ENCODE measurements at regions not wholly inside any gene's neighbourhood (a gene's known extent, or its start where the extent isn't known, plus 50 kb on each side); places are given as distances from the start of the nearest gene placed in this dataset.

DNA sequence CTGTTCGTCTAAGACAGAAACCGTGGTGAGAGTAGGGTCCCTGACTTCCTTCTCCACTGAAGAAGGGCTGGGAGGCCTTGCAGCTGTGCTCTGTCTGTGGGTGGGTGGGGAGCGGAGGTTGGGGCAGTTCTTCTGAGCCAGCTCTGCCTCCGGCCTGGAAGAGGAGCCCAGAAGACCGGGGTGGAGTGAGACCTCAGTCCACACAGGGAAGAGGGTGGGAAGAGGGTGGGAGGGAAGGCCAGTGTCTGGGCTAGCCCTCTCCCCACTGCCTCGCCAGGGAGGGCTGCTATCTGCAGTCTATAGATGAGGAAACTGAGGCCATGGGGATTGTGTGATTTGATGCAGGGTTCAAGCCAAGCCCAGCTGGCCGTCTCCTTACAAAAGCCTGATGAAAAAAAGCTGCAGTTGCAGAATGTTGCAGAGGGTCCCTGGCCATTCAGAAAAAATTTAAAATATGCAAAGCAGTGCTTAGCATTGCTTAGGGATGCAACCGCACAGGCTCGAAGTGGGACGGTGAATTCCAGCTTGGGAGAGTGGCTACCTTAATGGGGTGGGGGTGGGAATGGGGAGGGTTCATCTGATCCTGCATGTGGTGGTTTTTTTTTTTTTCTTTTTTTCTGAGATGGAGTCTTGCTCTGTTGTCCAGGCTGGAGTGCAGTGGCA, 181.6 kb upstream of the HS6ST1 start:
- H3K27me3 ChIP-seq (ENCODE audit: control insufficient read depth, insufficient read depth, low read length): peaks cover 6% of the 10 kb centered on the region
- ChIA-PET CTCF (no interaction called here), POLR2A (interaction anchor here (0.6 to 1.0 kb wide), 2 partner anchors 17 to 321 kb away, joined by 3 to 4 read pairs; no protein-coding TSS in a partner anchor)
- no peaks in the 10 kb centered on the region; the same call in 1 of the 2 replicates for H3K9me3 ChIP-seq (ENCODE audit: control insufficient read depth, insufficient read depth, low read length)
- no peak for DNase-seq (ENCODE audit: low read depth, low spot score)
- TF ChIP-seq, protein P1, sequence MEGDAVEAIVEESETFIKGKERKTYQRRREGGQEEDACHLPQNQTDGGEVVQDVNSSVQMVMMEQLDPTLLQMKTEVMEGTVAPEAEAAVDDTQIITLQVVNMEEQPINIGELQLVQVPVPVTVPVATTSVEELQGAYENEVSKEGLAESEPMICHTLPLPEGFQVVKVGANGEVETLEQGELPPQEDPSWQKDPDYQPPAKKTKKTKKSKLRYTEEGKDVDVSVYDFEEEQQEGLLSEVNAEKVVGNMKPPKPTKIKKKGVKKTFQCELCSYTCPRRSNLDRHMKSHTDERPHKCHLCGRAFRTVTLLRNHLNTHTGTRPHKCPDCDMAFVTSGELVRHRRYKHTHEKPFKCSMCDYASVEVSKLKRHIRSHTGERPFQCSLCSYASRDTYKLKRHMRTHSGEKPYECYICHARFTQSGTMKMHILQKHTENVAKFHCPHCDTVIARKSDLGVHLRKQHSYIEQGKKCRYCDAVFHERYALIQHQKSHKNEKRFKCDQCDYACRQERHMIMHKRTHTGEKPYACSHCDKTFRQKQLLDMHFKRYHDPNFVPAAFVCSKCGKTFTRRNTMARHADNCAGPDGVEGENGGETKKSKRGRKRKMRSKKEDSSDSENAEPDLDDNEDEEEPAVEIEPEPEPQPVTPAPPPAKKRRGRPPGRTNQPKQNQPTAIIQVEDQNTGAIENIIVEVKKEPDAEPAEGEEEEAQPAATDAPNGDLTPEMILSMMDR (IDR thresholded peaks at IDR 0.05; ENCODE audit: low read depth, low read length): no peak
- no peak overlapping the region for H3K27ac ChIP-seq (ENCODE audit: low read depth, low read length)
- no peak overlapping the region for H3K4me3 ChIP-seq (ENCODE audit: low read depth, low read length)

DNA sequence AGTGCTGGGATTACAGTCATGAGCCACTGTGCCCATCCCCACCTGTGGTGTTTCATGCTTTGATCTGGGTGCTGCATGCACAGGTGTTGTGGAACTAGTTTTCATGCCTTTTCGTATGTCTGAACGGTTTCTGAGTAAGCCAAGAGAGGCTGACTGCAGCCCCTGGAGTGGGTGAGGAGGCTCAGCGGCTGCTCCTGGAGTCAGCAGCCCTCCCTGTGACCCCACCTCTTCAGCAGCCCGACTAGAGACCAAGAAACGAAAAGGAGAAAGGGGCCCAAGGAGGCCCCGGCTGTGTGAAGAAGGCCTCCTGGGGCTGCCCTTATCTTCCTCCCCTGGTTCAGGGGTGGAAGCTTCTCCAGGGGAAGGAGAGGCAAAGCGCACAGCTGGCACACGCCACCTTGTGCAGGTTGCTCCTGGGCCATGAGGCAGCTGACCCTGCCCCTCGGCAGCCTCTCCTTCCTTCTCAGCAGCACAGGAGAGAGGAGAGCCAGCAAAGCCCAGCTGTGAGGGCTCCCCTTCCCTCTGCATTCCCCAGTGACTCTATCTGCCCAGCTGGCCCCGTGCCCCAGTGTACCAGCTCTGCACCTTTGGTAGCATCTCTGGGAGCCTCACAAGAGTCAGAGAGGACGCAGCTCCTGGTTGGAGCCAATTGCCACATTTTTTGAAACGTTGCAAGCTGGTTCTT, 182.5 kb upstream of the HS6ST1 start:
- Histone ChIP-seq H3K27ac (ENCODE audit: low read depth, low read length) (no peak overlapping the region), H3K27me3 (ENCODE audit: control insufficient read depth, insufficient read depth, low read length) (peaks cover 6% of the 10 kb centered on the region), H3K9me3 (ENCODE audit: control insufficient read depth, insufficient read depth, low read length) (no peaks in the 10 kb centered on the region; the same call in 1 of the 2 replicates), H3K4me3 (ENCODE audit: low read depth, low read length) (no peak overlapping the region)
- ChIA-PET CTCF (no interaction called here), POLR2A (no interaction called here)
- TF ChIP-seq, protein P1 (IDR thresholded peaks at IDR 0.05; ENCODE audit: low read depth, low read length): no peak
- DNase-seq (ENCODE audit: low read depth, low spot score): no peak

DNA sequence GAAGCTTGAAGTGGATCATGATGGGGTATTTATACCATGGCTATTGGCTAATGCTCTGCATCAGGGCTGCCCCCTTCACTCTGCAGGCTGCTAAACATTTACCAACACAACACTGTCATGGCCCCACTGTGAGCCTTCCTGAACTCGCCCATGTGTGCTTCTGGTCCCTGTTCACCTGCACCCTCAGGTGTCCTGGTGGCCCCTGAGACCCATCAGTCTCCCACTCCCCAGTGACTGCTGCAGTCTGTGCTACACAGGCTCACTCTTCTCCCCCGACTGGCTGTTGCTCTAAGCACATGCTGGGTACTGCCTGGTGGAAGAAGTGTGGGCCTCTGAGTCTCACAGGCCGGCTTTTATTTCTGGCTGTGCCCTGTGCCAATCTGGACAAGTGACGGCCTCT, 183.0 kb upstream of the HS6ST1 start:
- ChIA-PET CTCF (no interaction called here), POLR2A (no interaction called here)
- DNase-seq (ENCODE audit: low read depth, low spot score): no peak
- Histone ChIP-seq H3K4me3 (ENCODE audit: low read depth, low read length) (no peak overlapping the region), H3K27me3 (ENCODE audit: control insufficient read depth, insufficient read depth, low read length) (peaks cover 6% of the 10 kb centered on the region), H3K9me3 (ENCODE audit: control insufficient read depth, insufficient read depth, low read length) (no peaks in the 10 kb centered on the region; the same call in 1 of the 2 replicates), H3K27ac (ENCODE audit: low read depth, low read length) (no peak overlapping the region)
- TF ChIP-seq, protein P1 (IDR thresholded peaks at IDR 0.05; ENCODE audit: low read depth, low read length): no peak

DNA sequence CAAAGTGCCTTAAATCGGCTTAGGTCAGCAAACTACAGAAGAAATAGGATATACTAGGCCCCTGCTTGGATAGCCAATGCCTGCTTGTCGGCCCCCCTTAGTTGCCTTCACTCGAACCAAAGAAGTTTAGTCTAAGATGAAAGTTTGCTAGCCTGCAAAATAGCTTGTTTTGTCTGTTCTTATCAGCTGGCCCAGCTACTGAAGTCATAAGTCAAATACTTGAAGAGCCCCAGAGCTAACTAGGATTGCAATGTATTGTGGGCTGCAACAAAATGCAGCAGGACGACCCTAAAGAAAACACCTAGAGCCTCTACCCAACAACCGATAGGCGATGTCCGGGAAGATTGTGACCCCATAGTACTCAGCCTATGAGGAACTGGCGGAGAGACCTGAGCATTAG, 183.5 kb upstream of the HS6ST1 start:
- TF ChIP-seq, protein P1 (IDR thresholded peaks at IDR 0.05; ENCODE audit: low read depth, low read length): no peak
- CTCF ChIA-PET: no interaction called here
- no peak for DNase-seq (ENCODE audit: low read depth, low spot score)
- Histone ChIP-seq H3K27ac (ENCODE audit: low read depth, low read length) (no peak overlapping the region), H3K27me3 (ENCODE audit: control insufficient read depth, insufficient read depth, low read length) (peaks cover 8% of the 10 kb centered on the region), H3K9me3 (ENCODE audit: control insufficient read depth, insufficient read depth, low read length) (no peaks in the 10 kb centered on the region; the same call in 1 of the 2 replicates), H3K4me3 (ENCODE audit: low read depth, low read length) (no peak overlapping the region)
- POLR2A ChIA-PET: no interaction called here

DNA sequence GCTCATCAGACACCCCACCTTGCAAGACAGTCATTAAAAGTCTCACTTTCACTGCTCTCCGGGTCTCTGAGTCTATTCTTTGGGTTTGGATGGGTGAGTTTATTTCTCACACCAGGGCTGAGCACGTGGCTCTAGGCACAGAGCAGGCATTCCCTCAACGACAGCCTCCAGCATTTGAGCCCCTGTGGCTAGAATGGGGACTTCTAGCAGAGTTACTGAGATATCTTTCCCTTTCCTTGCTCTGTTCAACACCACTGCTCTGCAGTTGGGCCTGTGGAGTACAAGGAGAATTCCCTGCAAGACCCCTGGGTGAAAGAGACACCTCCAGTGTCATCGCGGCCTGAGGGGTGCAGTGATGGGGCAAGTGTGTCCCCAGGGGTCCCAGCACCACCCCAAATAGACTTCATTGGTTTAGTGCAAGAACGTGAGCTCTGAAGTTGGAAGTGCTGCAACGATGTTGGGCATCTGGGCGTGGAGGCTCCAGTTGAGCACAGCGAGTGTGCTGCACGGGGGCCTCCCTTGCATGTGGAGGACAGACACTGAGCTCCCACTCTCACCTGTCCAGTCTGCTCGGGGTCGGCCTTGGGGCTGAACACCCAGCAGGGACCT, 184.1 kb upstream of the HS6ST1 start:
- no peak overlapping the region for H3K4me3 ChIP-seq (ENCODE audit: low read depth, low read length)
- POLR2A ChIA-PET: no interaction called here
- TF ChIP-seq, protein P1 (IDR thresholded peaks at IDR 0.05; ENCODE audit: low read depth, low read length): no peak
- no peak for DNase-seq (ENCODE audit: low read depth, low spot score)
- H3K9me3 ChIP-seq (ENCODE audit: control insufficient read depth, insufficient read depth, low read length): no peaks in the 10 kb centered on the region; the same call in 1 of the 2 replicates
- H3K27me3 ChIP-seq (ENCODE audit: control insufficient read depth, insufficient read depth, low read length): peaks cover 8% of the 10 kb centered on the region
- CTCF ChIA-PET: no interaction called here
- no peak overlapping the region for H3K27ac ChIP-seq (ENCODE audit: low read depth, low read length)

Data from AG04450 (cell line).